Cardiac muscle cell (in vitro differentiated cells and primary cell): ENCODE measurements at regions not wholly inside any gene's neighbourhood (a gene's known extent, or its start where the extent isn't known, plus 50 kb on each side); places are given as distances from the start of the nearest gene placed in this dataset.

Experiments used
- DNase-seq, 2 donors: peaks; one replicate each; pipeline versions ENCODE4 v3.0.0 to v3.0.0-alpha.2; 2010 to 2017; ENCODE audit warnings: low read depth in 1 of 2, low spot score in 1 of 2
- H3K27ac ChIP-seq: fragments of 200-600 bp; sonication (generic); 2 replicates; pipeline ENCODE4 v1.5.1; 2016
- H3K27me3 ChIP-seq: fragments of 200-600 bp; sonication (generic); 2 replicates; pipeline ENCODE4 v1.6.0; 2016; ENCODE audit warnings: control low read depth
- H3K36me3 ChIP-seq: fragments of 200-600 bp; sonication (generic); 2 replicates; pipeline ENCODE4 v1.5.1; 2016; ENCODE audit warnings: control low read depth
- H3K4me1 ChIP-seq: fragments of 200-600 bp; sonication (generic); 2 replicates; pipeline ENCODE4 v1.8.1; 2017; ENCODE audit warnings: low read depth, mild to moderate bottlenecking, mixed run types
- H3K4me3 ChIP-seq: fragments of 200-600 bp; sonication (generic); 2 replicates; pipeline ENCODE4 v1.5.1; 2016; ENCODE audit warnings: mild to moderate bottlenecking
- H3K9me3 ChIP-seq: fragments of 200-600 bp; sonication (generic); 2 replicates; pipeline ENCODE4 v1.5.1; 2017; ENCODE audit warnings: low read depth, mild to moderate bottlenecking, control low read depth
- CTCF ChIP-seq: IDR thresholded peaks from 2 replicates; pipeline ENCODE4 v1.5.1; 2012; ENCODE audit warnings: low read depth, mild to moderate bottlenecking, low read length

- no peak overlapping the region for H3K27ac ChIP-seq
Measured at GRCh38 chr4:11636031-11636430, 207.3 kb upstream of the HS3ST1 start.

GRCh38 chr4:11635342-11635741 is 206.6 kb upstream of the HS3ST1 start:
- no peak overlapping the region for H3K27ac ChIP-seq
- no peaks in the 10 kb centered on the region for H3K9me3 ChIP-seq
- no peak for TF ChIP-seq CTCF
- DNase-seq, result peak in 1 of 2 donors; percentile 70
- no peak overlapping the region for H3K4me3 ChIP-seq
- no peaks in the 10 kb centered on the region for H3K27me3 ChIP-seq
- no peaks in the 10 kb centered on the region for H3K4me1 ChIP-seq
- no peaks in the 10 kb centered on the region for H3K36me3 ChIP-seq

More at GRCh38 chr4:11636031-11636430, 207.3 kb upstream of the HS3ST1 start:
- no peaks in the 10 kb centered on the region for H3K27me3 ChIP-seq
- TF ChIP-seq CTCF, result no peak
- H3K4me3 ChIP-seq, result no peak overlapping the region
- H3K9me3 ChIP-seq, result no peaks in the 10 kb centered on the region
- no peaks in the 10 kb centered on the region for H3K36me3 ChIP-seq
- no peaks in the 10 kb centered on the region for H3K4me1 ChIP-seq
- DNase-seq, result no peak

GRCh38 chr4:11634283-11634682 is 205.6 kb upstream of the HS3ST1 start:
- DNase-seq, result no peak
- TF ChIP-seq CTCF, result no peak
- H3K4me1 ChIP-seq, result no peaks in the 10 kb centered on the region
- no peaks in the 10 kb centered on the region for H3K36me3 ChIP-seq
- H3K9me3 ChIP-seq, result no peaks in the 10 kb centered on the region
- no peak overlapping the region for H3K4me3 ChIP-seq
- H3K27me3 ChIP-seq, result no peaks in the 10 kb centered on the region
- H3K27ac ChIP-seq, result no peak overlapping the region

GRCh38 chr4:11633430-11633829 is 204.7 kb upstream of the HS3ST1 start:
- Histone ChIP-seq H3K4me1 (no peaks in the 10 kb centered on the region), H3K27ac (no peak overlapping the region), H3K4me3 (no peak overlapping the region), H3K36me3 (no peaks in the 10 kb centered on the region), H3K9me3 (no peaks in the 10 kb centered on the region), H3K27me3 (no peaks in the 10 kb centered on the region)
- no peak for TF ChIP-seq CTCF
- no peak for DNase-seq

- TF ChIP-seq CTCF, result no peak
Measured at GRCh38 chr4:11632483-11632882, 203.8 kb upstream of the HS3ST1 start.

GRCh38 chr4:11632025-11632424 is 203.3 kb upstream of the HS3ST1 start:
- DNase-seq, result no peak
- H3K4me1 ChIP-seq, result no peaks in the 10 kb centered on the region
- no peak overlapping the region for H3K4me3 ChIP-seq
- H3K9me3 ChIP-seq, result no peaks in the 10 kb centered on the region
- no peak overlapping the region for H3K27ac ChIP-seq
- no peaks in the 10 kb centered on the region for H3K27me3 ChIP-seq
- H3K36me3 ChIP-seq, result no peaks in the 10 kb centered on the region
- TF ChIP-seq CTCF, result no peak

More at GRCh38 chr4:11632483-11632882, 203.8 kb upstream of the HS3ST1 start:
- H3K36me3 ChIP-seq, result no peaks in the 10 kb centered on the region
- no peak overlapping the region for H3K27ac ChIP-seq
- H3K27me3 ChIP-seq, result no peaks in the 10 kb centered on the region
- no peak overlapping the region for H3K4me3 ChIP-seq
- no peaks in the 10 kb centered on the region for H3K9me3 ChIP-seq
- DNase-seq, result no peak
- no peaks in the 10 kb centered on the region for H3K4me1 ChIP-seq
